ENCODE measurements at regions not wholly inside any gene's neighbourhood (a gene's known extent, or its start where the extent isn't known, plus 50 kb on each side); places are given as distances from the start of the nearest gene placed in this dataset.

DNA sequence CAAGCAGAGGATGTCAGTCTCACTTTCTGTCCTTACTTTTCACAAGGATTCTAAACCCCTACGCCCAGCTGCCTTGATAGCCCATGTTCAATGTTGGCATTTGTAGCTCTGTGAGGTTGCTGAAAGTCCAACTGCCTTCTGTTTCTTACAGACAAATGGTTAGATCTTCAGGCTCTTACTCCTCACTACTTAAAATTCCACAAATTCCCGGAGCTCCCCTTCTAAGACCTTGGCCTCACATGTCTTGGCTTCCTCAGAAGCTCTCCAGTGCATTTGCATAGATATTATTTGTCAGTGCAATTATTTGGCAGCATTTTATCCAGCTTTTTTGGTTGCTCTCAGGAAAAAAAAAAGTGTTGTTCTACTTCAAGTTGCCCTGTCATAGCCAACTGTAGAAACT, 453.7 kb upstream of the CELF4 start:
- Histone ChIP-seq H3K27ac (ENCODE audit: low read depth, low read length) (no peak overlapping the region), H3K79me2 (ENCODE audit: control insufficient read depth, low read length) (no peaks in the 10 kb centered on the region), H3K9me3 (ENCODE audit: control insufficient read depth, insufficient read depth, low read length) (no peaks in the 10 kb centered on the region), H3K36me3 (ENCODE audit: control insufficient read depth, low read length) (no peaks in the 10 kb centered on the region), H3K27me3 (ENCODE audit: control insufficient read depth, low read length) (no peaks in the 10 kb centered on the region), H3K9me2 (replicated peaks; ENCODE audit: control insufficient read depth, low read length) (no peaks in the 10 kb centered on the region), H3F3A (ENCODE audit: control insufficient read depth, insufficient read depth) (no peaks in the 10 kb centered on the region), H3K4me1 (ENCODE audit: control insufficient read depth, low read length) (no peaks in the 10 kb centered on the region), H4K20me1 (ENCODE audit: control insufficient read depth, insufficient read depth, low read depth, low read length) (no peaks in the 10 kb centered on the region), H3K4me3 (ENCODE audit: low read length) (no peak overlapping the region), H3K4me2 (ENCODE audit: low read length) (no peak overlapping the region)
- TF ChIP-seq EZH2phosphoT487 (IDR thresholded peaks at IDR 0.05; ENCODE audit: borderline replicate concordance, low read length): no peak
- TF ChIP-seq, protein P1, sequence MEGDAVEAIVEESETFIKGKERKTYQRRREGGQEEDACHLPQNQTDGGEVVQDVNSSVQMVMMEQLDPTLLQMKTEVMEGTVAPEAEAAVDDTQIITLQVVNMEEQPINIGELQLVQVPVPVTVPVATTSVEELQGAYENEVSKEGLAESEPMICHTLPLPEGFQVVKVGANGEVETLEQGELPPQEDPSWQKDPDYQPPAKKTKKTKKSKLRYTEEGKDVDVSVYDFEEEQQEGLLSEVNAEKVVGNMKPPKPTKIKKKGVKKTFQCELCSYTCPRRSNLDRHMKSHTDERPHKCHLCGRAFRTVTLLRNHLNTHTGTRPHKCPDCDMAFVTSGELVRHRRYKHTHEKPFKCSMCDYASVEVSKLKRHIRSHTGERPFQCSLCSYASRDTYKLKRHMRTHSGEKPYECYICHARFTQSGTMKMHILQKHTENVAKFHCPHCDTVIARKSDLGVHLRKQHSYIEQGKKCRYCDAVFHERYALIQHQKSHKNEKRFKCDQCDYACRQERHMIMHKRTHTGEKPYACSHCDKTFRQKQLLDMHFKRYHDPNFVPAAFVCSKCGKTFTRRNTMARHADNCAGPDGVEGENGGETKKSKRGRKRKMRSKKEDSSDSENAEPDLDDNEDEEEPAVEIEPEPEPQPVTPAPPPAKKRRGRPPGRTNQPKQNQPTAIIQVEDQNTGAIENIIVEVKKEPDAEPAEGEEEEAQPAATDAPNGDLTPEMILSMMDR (IDR thresholded peaks at IDR 0.05; ENCODE audit: low read depth, low read length, poor library complexity, severe bottlenecking): no peak

DNA sequence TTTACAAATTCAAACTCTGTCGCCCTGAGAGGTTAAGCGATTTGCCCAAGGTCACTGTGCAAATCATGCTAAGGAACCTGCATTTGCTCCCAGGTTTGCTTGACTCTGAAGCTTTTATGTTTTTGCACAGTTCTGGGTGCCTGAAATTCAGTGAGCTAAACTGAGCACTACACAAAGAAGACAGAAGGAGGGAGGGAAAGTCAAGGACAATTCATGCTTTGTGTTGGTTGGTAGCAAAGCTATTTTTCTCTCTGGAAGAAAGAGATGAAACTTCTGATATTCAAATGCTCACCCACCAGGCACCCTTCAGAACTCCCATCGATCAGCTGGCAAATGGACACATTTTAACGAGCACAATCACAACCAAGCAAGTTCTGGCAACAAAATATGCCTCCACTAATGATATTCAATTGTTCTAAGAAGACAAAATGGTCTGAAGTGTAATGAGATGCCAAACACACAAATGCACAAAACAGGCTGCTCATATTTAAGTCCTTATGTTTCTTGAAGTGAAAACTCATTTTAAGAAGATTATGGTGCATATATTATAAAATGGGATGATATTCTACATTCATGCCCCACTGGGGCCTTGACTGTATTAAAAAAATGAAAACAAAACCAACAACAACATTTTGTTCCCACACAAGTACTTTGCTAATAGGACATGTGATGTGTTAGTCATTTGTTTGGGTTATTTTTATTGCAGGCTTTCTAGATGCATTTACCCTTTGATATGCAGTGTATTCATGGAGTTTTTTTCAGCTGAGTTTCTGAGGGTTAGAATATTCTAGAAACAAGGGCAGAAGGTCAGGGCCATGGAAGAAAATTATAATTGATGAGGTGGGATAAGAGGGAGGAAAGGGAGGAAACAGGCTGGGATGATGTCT, 445.6 kb upstream of the CELF4 start:
- Histone ChIP-seq H3K27ac (ENCODE audit: low read depth, low read length) (no peak overlapping the region), H4K20me1 (ENCODE audit: control insufficient read depth, insufficient read depth, low read depth, low read length) (no peaks in the 10 kb centered on the region), H3K36me3 (ENCODE audit: control insufficient read depth, low read length) (no peaks in the 10 kb centered on the region), H3K4me1 (ENCODE audit: control insufficient read depth, low read length) (no peaks in the 10 kb centered on the region), H3K4me3 (ENCODE audit: low read length) (no peak overlapping the region), H3K79me2 (ENCODE audit: control insufficient read depth, low read length) (no peaks in the 10 kb centered on the region), H3K27me3 (ENCODE audit: control insufficient read depth, low read length) (no peaks in the 10 kb centered on the region), H3F3A (ENCODE audit: control insufficient read depth, insufficient read depth) (no peaks in the 10 kb centered on the region), H3K4me2 (ENCODE audit: low read length) (no peak overlapping the region), H3K9me3 (ENCODE audit: control insufficient read depth, insufficient read depth, low read length) (no peaks in the 10 kb centered on the region), H3K9me2 (replicated peaks; ENCODE audit: control insufficient read depth, low read length) (no peaks in the 10 kb centered on the region)
- TF ChIP-seq EZH2phosphoT487 (IDR thresholded peaks at IDR 0.05; ENCODE audit: borderline replicate concordance, low read length): no peak
- TF ChIP-seq, protein P1 (IDR thresholded peaks at IDR 0.05; ENCODE audit: low read depth, low read length, poor library complexity, severe bottlenecking): no peak

GRCh38 chr18:38010037-38010436, 444.4 kb upstream of the CELF4 start:
- H3F3A ChIP-seq (ENCODE audit: control insufficient read depth, insufficient read depth): no peaks in the 10 kb centered on the region
- H3K9me2 ChIP-seq (replicated peaks; ENCODE audit: control insufficient read depth, low read length): no peaks in the 10 kb centered on the region
- no peaks in the 10 kb centered on the region for H3K4me1 ChIP-seq (ENCODE audit: control insufficient read depth, low read length)
- H3K36me3 ChIP-seq (ENCODE audit: control insufficient read depth, low read length): no peaks in the 10 kb centered on the region
- H3K27me3 ChIP-seq (ENCODE audit: control insufficient read depth, low read length): no peaks in the 10 kb centered on the region
- no peak overlapping the region for H3K4me2 ChIP-seq (ENCODE audit: low read length)
- no peak overlapping the region for H3K4me3 ChIP-seq (ENCODE audit: low read length)
- TF ChIP-seq EZH2phosphoT487 (IDR thresholded peaks at IDR 0.05; ENCODE audit: borderline replicate concordance, low read length): no peak
- TF ChIP-seq, protein P1 (IDR thresholded peaks at IDR 0.05; ENCODE audit: low read depth, low read length, poor library complexity, severe bottlenecking): no peak
- H3K79me2 ChIP-seq (ENCODE audit: control insufficient read depth, low read length): no peaks in the 10 kb centered on the region
- H3K27ac ChIP-seq (ENCODE audit: low read depth, low read length): no peak overlapping the region
- no peaks in the 10 kb centered on the region for H3K9me3 ChIP-seq (ENCODE audit: control insufficient read depth, insufficient read depth, low read length)
- no peaks in the 10 kb centered on the region for H4K20me1 ChIP-seq (ENCODE audit: control insufficient read depth, insufficient read depth, low read depth, low read length)

Measured in DOHH2 (cell line).